Ascending aorta (tissue), 2 donors: ENCODE measurements at regions not wholly inside any gene's neighbourhood (a gene's known extent, or its start where the extent isn't known, plus 50 kb on each side); places are given as distances from the start of the nearest gene placed in this dataset.

Experiments
- DNase-seq, 2 donors: peaks; one replicate each; pipeline ENCODE4 v3.0.0-alpha.2; 2019; ENCODE audit warnings: low spot score in 2 of 2
- H3K27ac ChIP-seq, 2 donors: fragments of 200-600 bp; sonication (generic); one replicate each; pipeline ENCODE4 v1.5.1; 2016 to 2017; ENCODE audit warnings: mild to moderate bottlenecking in 1 of 2
- H3K27me3 ChIP-seq: fragments of 200-600 bp; sonication (generic); one replicate; pipeline ENCODE4 v1.5.1; 2017
- H3K36me3 ChIP-seq, 2 donors: fragments of 200-600 bp; sonication (generic); one replicate each; pipeline ENCODE4 v1.5.1; 2016
- H3K4me1 ChIP-seq, 2 donors: fragments of 200-600 bp; sonication (generic); one replicate each; pipeline ENCODE4 v1.5.1; 2016 to 2017; ENCODE audit warnings: mild to moderate bottlenecking in 1 of 2
- H3K4me3 ChIP-seq, 2 donors: fragments of 200-600 bp; sonication (generic); one replicate each; pipeline ENCODE4 v1.5.1; 2016 to 2017; ENCODE audit warnings: mild to moderate bottlenecking in 1 of 2
- H3K9me3 ChIP-seq, 2 donors: fragments of 200-600 bp; sonication (generic); one replicate each; pipeline ENCODE4 v1.5.1; 2016
- intact Hi-C: fragments of 100-400 bp; cut with DNase I; formaldehyde crosslinking; loops from one replicate; pipeline ENCODE4 v1.15.1; 2023
- TF ChIP-seq, protein P1 (sequence below), 3 experiments: fragments of 200-600 bp in 2 of 3; fragments of 450-650 bp in 1 of 3; sonication (generic) in 2 of 3; IDR thresholded peaks; one replicate each; pipeline ENCODE4 v1.5.1; 2016 to 2019; ENCODE audit warnings: antibody characterized with exemption in 3 of 3, mild to moderate bottlenecking in 1 of 3, moderate library complexity in 1 of 3

DNA sequence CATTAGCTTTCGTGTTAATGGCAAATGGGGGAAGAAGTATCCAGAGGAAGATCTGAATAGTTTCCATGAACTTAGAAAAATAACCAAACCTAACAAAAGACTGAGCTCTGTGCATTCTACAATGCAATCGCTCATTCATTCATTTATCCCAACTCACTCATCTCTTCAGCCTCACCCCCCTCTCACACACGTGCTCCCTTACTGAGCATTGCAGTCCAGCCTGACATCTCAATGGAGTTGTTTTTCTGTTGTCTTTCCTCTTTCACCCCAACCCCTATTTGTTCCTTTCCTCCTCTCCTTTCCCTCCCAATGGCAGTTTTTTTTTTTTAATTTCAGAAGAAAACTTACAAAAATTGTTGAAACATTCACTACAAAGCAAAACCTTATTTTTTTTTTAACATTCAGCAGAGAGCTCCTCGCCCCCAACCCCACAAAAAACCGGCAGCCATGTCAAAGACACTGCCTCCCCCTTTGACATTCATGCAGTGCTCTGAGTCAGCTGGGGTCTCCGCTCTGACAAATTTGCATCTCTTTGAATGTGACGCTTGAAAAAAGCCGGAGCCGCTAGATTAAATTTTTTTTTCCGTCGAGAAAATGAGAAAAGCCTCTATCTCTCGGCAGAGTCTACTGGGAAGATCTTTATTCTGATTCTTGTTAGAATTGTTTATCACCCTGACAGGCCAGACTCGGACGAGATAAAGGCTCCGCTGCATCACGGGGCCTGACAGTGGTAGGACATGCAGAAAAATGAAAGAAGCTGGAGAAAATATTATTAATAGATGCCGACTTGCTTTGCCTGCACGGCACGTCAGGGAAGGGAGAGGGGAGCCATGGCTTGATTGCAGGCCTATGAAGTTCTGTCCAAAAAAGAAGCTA lies 775.6 kb downstream of the VRK1 start:
- no peak for DNase-seq
- intact Hi-C loops = no loop called here
- no peaks in the 10 kb centered on the region for H3K4me1 ChIP-seq

GRCh38 chr14:97575677-97576076 lies 778.5 kb downstream of the VRK1 start:
- DNase-seq = no peak
- H3K4me1 ChIP-seq = no peaks in the 10 kb centered on the region
- H3K27ac ChIP-seq = no peak overlapping the region
- H3K27me3 ChIP-seq = no peaks in the 10 kb centered on the region
- no peaks in the 10 kb centered on the region for H3K36me3 ChIP-seq
- H3K4me3 ChIP-seq = no peak overlapping the region
- intact Hi-C loops = no loop called here
- H3K9me3 ChIP-seq = no peaks in the 10 kb centered on the region
- TF ChIP-seq, protein P1, sequence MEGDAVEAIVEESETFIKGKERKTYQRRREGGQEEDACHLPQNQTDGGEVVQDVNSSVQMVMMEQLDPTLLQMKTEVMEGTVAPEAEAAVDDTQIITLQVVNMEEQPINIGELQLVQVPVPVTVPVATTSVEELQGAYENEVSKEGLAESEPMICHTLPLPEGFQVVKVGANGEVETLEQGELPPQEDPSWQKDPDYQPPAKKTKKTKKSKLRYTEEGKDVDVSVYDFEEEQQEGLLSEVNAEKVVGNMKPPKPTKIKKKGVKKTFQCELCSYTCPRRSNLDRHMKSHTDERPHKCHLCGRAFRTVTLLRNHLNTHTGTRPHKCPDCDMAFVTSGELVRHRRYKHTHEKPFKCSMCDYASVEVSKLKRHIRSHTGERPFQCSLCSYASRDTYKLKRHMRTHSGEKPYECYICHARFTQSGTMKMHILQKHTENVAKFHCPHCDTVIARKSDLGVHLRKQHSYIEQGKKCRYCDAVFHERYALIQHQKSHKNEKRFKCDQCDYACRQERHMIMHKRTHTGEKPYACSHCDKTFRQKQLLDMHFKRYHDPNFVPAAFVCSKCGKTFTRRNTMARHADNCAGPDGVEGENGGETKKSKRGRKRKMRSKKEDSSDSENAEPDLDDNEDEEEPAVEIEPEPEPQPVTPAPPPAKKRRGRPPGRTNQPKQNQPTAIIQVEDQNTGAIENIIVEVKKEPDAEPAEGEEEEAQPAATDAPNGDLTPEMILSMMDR (IDR thresholded peaks at IDR 0.05) = no peak

More for the DNA sequence above, 775.6 kb downstream of the VRK1 start:
- Histone ChIP-seq H3K27ac (no peak overlapping the region), H3K4me3 (no peak overlapping the region), H3K9me3 (no peaks in the 10 kb centered on the region), H3K36me3 (no peaks in the 10 kb centered on the region), H3K27me3 (no peaks in the 10 kb centered on the region)
- TF ChIP-seq, protein P1 (IDR thresholded peaks at IDR 0.05) = no peak

- Histone ChIP-seq H3K27ac (no peak overlapping the region), H3K9me3 (no peaks in the 10 kb centered on the region), H3K4me1 (no peaks in the 10 kb centered on the region), H3K4me3 (no peak overlapping the region), H3K27me3 (no peaks in the 10 kb centered on the region), H3K36me3 (no peaks in the 10 kb centered on the region)
- no peak for DNase-seq
- TF ChIP-seq, protein P1 (IDR thresholded peaks at IDR 0.05) = no peak
- intact Hi-C loops = no loop called here
Measured at GRCh38 chr14:97578982-97579548, 781.9 kb downstream of the VRK1 start.

GRCh38 chr14:97581016-97581415 lies 783.8 kb downstream of the VRK1 start:
- DNase-seq = no peak

GRCh38 chr14:97582022-97582421 lies 784.8 kb downstream of the VRK1 start:
- H3K36me3 ChIP-seq = no peaks in the 10 kb centered on the region
- no peaks in the 10 kb centered on the region for H3K27me3 ChIP-seq
- intact Hi-C loops = no loop called here
- no peak overlapping the region for H3K4me3 ChIP-seq
- H3K9me3 ChIP-seq = no peaks in the 10 kb centered on the region
- DNase-seq = no peak
- H3K4me1 ChIP-seq = no peaks in the 10 kb centered on the region
- H3K27ac ChIP-seq = no peak overlapping the region
- TF ChIP-seq, protein P1 (IDR thresholded peaks at IDR 0.05) = no peak

More at GRCh38 chr14:97581016-97581415, 783.8 kb downstream of the VRK1 start:
- H3K27me3 ChIP-seq = no peaks in the 10 kb centered on the region
- no peak overlapping the region for H3K27ac ChIP-seq
- H3K4me3 ChIP-seq = no peak overlapping the region
- H3K36me3 ChIP-seq = no peaks in the 10 kb centered on the region
- TF ChIP-seq, protein P1 (IDR thresholded peaks at IDR 0.05) = no peak
- intact Hi-C loops = no loop called here
- no peaks in the 10 kb centered on the region for H3K4me1 ChIP-seq
- H3K9me3 ChIP-seq = no peaks in the 10 kb centered on the region
